MCF 10A (cell line): ENCODE measurements at regions not wholly inside any gene's neighbourhood (a gene's known extent, or its start where the extent isn't known, plus 50 kb on each side); places are given as distances from the start of the nearest gene placed in this dataset.
A peak's percentile ranks its signal among the peaks of the same experiment; 100 is the strongest.

Experiments used
- BruUV-seq: library from RNA; stranded (reverse); fragments of 400-500 nt; replicated peaks from 2 replicates; lab custom pipeline; 2021; lab: Mats Ljungman, UMichigan
- CTCF ChIA-PET: fragments of 300-600 bp; sonication (Branson Sonifier 250); formaldehyde crosslinking; extraction: SDS; loops from one replicate; lab custom pipeline; 2021; ENCODE audit warnings: antibody characterized with exemption, inconsistent platforms; lab: Yijun Ruan, JAX
- POLR2A ChIA-PET: fragments of 300-600, 350-650 bp; sonication (Branson Sonifier 250); formaldehyde crosslinking; extraction: SDS; loops from one replicate; lab custom pipeline; 2020; ENCODE audit warnings: antibody characterized with exemption, inconsistent platforms; lab: Yijun Ruan, JAX
- DNase-seq: peaks from one replicate; pipeline ENCODE4 v3.0.0-alpha.2; 2018; ENCODE audit not compliant: unreplicated experiment
- H3K27ac Mint-ChIP-seq: one replicate; pipeline ENCODE4 v1.8.0; 2022; ENCODE audit warnings: mild to moderate bottlenecking, low read depth, mixed read lengths; ENCODE audit not compliant: unreplicated experiment
- H3K27me3 Mint-ChIP-seq: one replicate; pipeline ENCODE4 v1.8.0; 2022; ENCODE audit warnings: mixed read lengths; ENCODE audit not compliant: insufficient read depth, unreplicated experiment
- H3K36me3 Mint-ChIP-seq: one replicate; pipeline ENCODE4 v1.8.0; 2022; ENCODE audit warnings: mild to moderate bottlenecking, moderate library complexity, mixed read lengths; ENCODE audit not compliant: insufficient read depth, unreplicated experiment
- H3K4me1 Mint-ChIP-seq: one replicate; pipeline ENCODE4 v1.8.0; 2022; ENCODE audit warnings: mixed read lengths; ENCODE audit not compliant: insufficient read depth, unreplicated experiment
- H3K4me3 Mint-ChIP-seq: one replicate; pipeline ENCODE4 v1.8.0; 2022; ENCODE audit warnings: mild to moderate bottlenecking, moderate library complexity, mixed read lengths; ENCODE audit not compliant: unreplicated experiment
- H3K9me3 Mint-ChIP-seq: one replicate; pipeline ENCODE4 v1.8.0; 2022; ENCODE audit warnings: mixed read lengths; ENCODE audit not compliant: unreplicated experiment
- CTCF ChIP-seq: fragments of 200-600 bp; IDR thresholded peaks from one replicate; pipeline ENCODE4 v1.8.0; 2022; ENCODE audit warnings: antibody characterized with exemption, mild to moderate bottlenecking; ENCODE audit not compliant: unreplicated experiment
- intact Hi-C: fragments of 100-400 bp; cut with micrococcal nuclease; formaldehyde crosslinking; loops from 2 replicates; pipeline ENCODE4 v1.14.1; 2022

- Mint-ChIP-seq H3K36me3 (no peaks in the 10 kb centered on the region), H3K27me3 (peaks cover 5% of the 10 kb centered on the region), H3K4me1 (peaks cover 18% of the 10 kb centered on the region), H3K4me3 (no peak overlapping the region), H3K27ac (no peak overlapping the region), H3K9me3 (peaks cover 3% of the 10 kb centered on the region)
- no TSS peak for BruUV-seq
- POLR2A ChIA-PET = interaction anchor here (0.7 kb wide), 1 partner anchor 183 kb away, joined by 3 read pairs; no protein-coding TSS in a partner anchor
- CTCF ChIA-PET = no interaction called here
- intact Hi-C loops = no loop called here
- TF ChIP-seq CTCF = no peak
- DNase-seq = no peak
Observed at GRCh38 chr1:203932556-203932955, 71.2 kb downstream of the SNRPE start.

- BruUV-seq = no TSS peak
- POLR2A ChIA-PET = interaction anchor here (1.7 kb wide), 1 partner anchor 9 kb away, joined by 7 read pairs; no protein-coding TSS in a partner anchor
- DNase-seq = peak; percentile 82
- Mint-ChIP-seq H3K4me1 (peaks cover 18% of the 10 kb centered on the region), H3K36me3 (no peaks in the 10 kb centered on the region), H3K27ac (no peak overlapping the region), H3K27me3 (peaks cover 12% of the 10 kb centered on the region), H3K4me3 (no peak overlapping the region), H3K9me3 (peaks cover 7% of the 10 kb centered on the region)
- intact Hi-C loops = no loop called here
- CTCF ChIA-PET = interaction anchor here (0.6 to 0.7 kb wide), 3 partner anchors 63 to 591 kb away, joined by 3 read pairs; no protein-coding TSS in a partner anchor
- TF ChIP-seq CTCF = no peak
Observed at GRCh38 chr1:203934027-203934426, 72.6 kb downstream of the SNRPE start.

- Mint-ChIP-seq H3K4me3 (no peak overlapping the region), H3K9me3 (peaks cover 7% of the 10 kb centered on the region), H3K4me1 (peaks cover 15% of the 10 kb centered on the region), H3K27me3 (peaks cover 12% of the 10 kb centered on the region), H3K36me3 (no peaks in the 10 kb centered on the region), H3K27ac (no peak overlapping the region)
- TF ChIP-seq CTCF = no peak
- CTCF ChIA-PET = interaction anchor here (1.1 to 1.5 kb wide), 2 partner anchors 63 to 74 kb away, joined by 3 to 4 read pairs; no protein-coding TSS in a partner anchor
- POLR2A ChIA-PET = interaction anchor here (0.9 to 1.7 kb wide), 2 partner anchors 9 to 76 kb away, joined by 4 to 7 read pairs; no protein-coding TSS in a partner anchor
- peak; percentile 66 for DNase-seq
- BruUV-seq = no TSS peak
- intact Hi-C loops = no loop called here
Observed at GRCh38 chr1:203934651-203935050, 73.3 kb downstream of the SNRPE start.

- H3K27me3 Mint-ChIP-seq = peaks cover 12% of the 10 kb centered on the region
- no TSS peak for BruUV-seq
- no peaks in the 10 kb centered on the region for H3K36me3 Mint-ChIP-seq
- H3K4me1 Mint-ChIP-seq = peaks cover 8% of the 10 kb centered on the region
- H3K4me3 Mint-ChIP-seq = no peak overlapping the region
- DNase-seq = no peak
- H3K9me3 Mint-ChIP-seq = peaks cover 7% of the 10 kb centered on the region
- no peak for TF ChIP-seq CTCF
- ChIA-PET CTCF (interaction anchor here (1.1 to 1.5 kb wide), 2 partner anchors 64 to 75 kb away, joined by 3 to 4 read pairs; no protein-coding TSS in a partner anchor), POLR2A (interaction anchor here (0.9 to 1.7 kb wide), 2 partner anchors 10 to 75 kb away, joined by 4 to 7 read pairs; no protein-coding TSS in a partner anchor)
- intact Hi-C loops = no loop called here
- no peak overlapping the region for H3K27ac Mint-ChIP-seq
Observed at GRCh38 chr1:203935321-203935720, 73.9 kb downstream of the SNRPE start.
